Endodermal cell (in vitro differentiated cells): ENCODE measurements at regions not wholly inside any gene's neighbourhood (a gene's known extent, or its start where the extent isn't known, plus 50 kb on each side); places are given as distances from the start of the nearest gene placed in this dataset.

Source experiments
- DNase-seq: peaks from one replicate; pipeline ENCODE4 v3.0.0-alpha.2; 2017
- H3K27ac ChIP-seq: 2 replicates; pipeline ENCODE4 v1.5.1; 2013; ENCODE audit warnings: mild to moderate bottlenecking, low read depth, low read length, moderate library complexity
- H3K27me3 ChIP-seq: 2 replicates; pipeline ENCODE4 v1.6.1; 2013; ENCODE audit warnings: mild to moderate bottlenecking, low read length, moderate library complexity; ENCODE audit not compliant: insufficient read depth, control insufficient read depth, poor library complexity, severe bottlenecking
- H3K36me3 ChIP-seq: 2 replicates; pipeline ENCODE4 v1.7.0; 2013; ENCODE audit warnings: mild to moderate bottlenecking, low read length, moderate library complexity; ENCODE audit not compliant: control insufficient read depth, insufficient read depth
- H3K4me1 ChIP-seq: one replicate; pipeline ENCODE4 v1.7.0; 2013; ENCODE audit warnings: low read length; ENCODE audit not compliant: control insufficient read depth, insufficient read depth
- H3K4me3 ChIP-seq: 2 replicates; pipeline ENCODE4 v1.5.1; 2013; ENCODE audit warnings: mild to moderate bottlenecking, low read length, moderate library complexity
- H3K9ac ChIP-seq: 2 replicates; pipeline ENCODE4 v1.6.1; 2013; ENCODE audit warnings: mild to moderate bottlenecking, low read length, moderate library complexity; ENCODE audit not compliant: poor library complexity, severe bottlenecking; ENCODE audit errors: extremely low read depth
- H3K9me3 ChIP-seq: 2 replicates; pipeline ENCODE4 v1.6.1; 2013; ENCODE audit warnings: mild to moderate bottlenecking, low read length, moderate library complexity; ENCODE audit not compliant: control insufficient read depth
- H3K27ac Mint-ChIP-seq: 2 replicates; pipeline ENCODE4 v1.8.0; 2020; ENCODE audit warnings: mixed read lengths
- H3K27me3 Mint-ChIP-seq: 2 replicates; pipeline ENCODE4 v1.8.0; 2021; ENCODE audit warnings: mild to moderate bottlenecking, mixed read lengths; ENCODE audit not compliant: insufficient read depth
- H3K36me3 Mint-ChIP-seq: 2 replicates; pipeline ENCODE4 v1.8.0; 2020; ENCODE audit warnings: low read depth, mixed read lengths
- H3K4me1 Mint-ChIP-seq: 2 replicates; pipeline ENCODE4 v1.8.0; 2020; ENCODE audit warnings: mixed read lengths
- H3K4me3 Mint-ChIP-seq: 2 replicates; pipeline ENCODE4 v1.8.0; 2020; ENCODE audit warnings: mild to moderate bottlenecking, moderate library complexity, mixed read lengths
- H3K9me3 Mint-ChIP-seq: 2 replicates; pipeline ENCODE4 v1.8.0; 2020; ENCODE audit warnings: mild to moderate bottlenecking, mixed read lengths
- CTCF ChIP-seq: fragments of 200-600 bp; sonication (generic); conservative IDR thresholded peaks from 2 replicates; pipeline ENCODE4 v1.5.0; 2021; ENCODE audit warnings: antibody characterized with exemption, mild to moderate bottlenecking
- WGBS, 2 experiments: methylation state at CpG; one replicate each; pipeline versions ENCODE4 v1.1.5 to v1.1.7; 2013; ENCODE audit warnings: missing lambda C conversion rate in 2 of 2, mixed read lengths in 1 of 2; ENCODE audit not compliant: insufficient coverage in 1 of 2, insufficient read length in 1 of 2; 5-methylcytosine and 5-hydroxymethylcytosine counted together

- Mint-ChIP-seq H3K4me3 (no peak overlapping the region), H3K9me3 (peaks cover 2% of the 10 kb centered on the region), H3K36me3 (no peaks in the 10 kb centered on the region), H3K27ac (no peak overlapping the region), H3K27me3 (no peaks in the 10 kb centered on the region), H3K4me1 (no peaks in the 10 kb centered on the region)
- no peaks in the 10 kb centered on the region for H3K9me3 ChIP-seq
- H3K27ac ChIP-seq = no peak overlapping the region
- H3K4me1 ChIP-seq = no peaks in the 10 kb centered on the region
- peaks cover 4% of the 10 kb centered on the region for H3K27me3 ChIP-seq
- 77 to 92% methylated on average over 4 to 7 of the region's 7 CpGs for WGBS, 2 experiments
- H3K9ac ChIP-seq = no peak overlapping the region
- no peak overlapping the region for H3K4me3 ChIP-seq
- DNase-seq = no peak
- no peaks in the 10 kb centered on the region for H3K36me3 ChIP-seq
- no peak for TF ChIP-seq CTCF
These were observed 507.4 kb upstream of the PODXL start for GRCh38 chr7:132063800-132064199.

GRCh38 chr7:132061937-132062336 lies 505.5 kb upstream of the PODXL start:
- H3K27ac ChIP-seq = no peak overlapping the region
- TF ChIP-seq CTCF = no peak
- no peak overlapping the region for H3K9ac ChIP-seq
- H3K27me3 ChIP-seq = no peaks in the 10 kb centered on the region
- WGBS, 2 experiments = 97% methylated on average over 2 of the region's 2 CpGs; no CpG with 5 or more reads in 1 of the 2 experiments
- no peaks in the 10 kb centered on the region for H3K4me1 ChIP-seq
- Mint-ChIP-seq H3K4me1 (no peaks in the 10 kb centered on the region), H3K4me3 (no peak overlapping the region), H3K27ac (no peak overlapping the region), H3K36me3 (no peaks in the 10 kb centered on the region), H3K27me3 (no peaks in the 10 kb centered on the region), H3K9me3 (peaks cover 17% of the 10 kb centered on the region)
- H3K4me3 ChIP-seq = no peak overlapping the region
- H3K36me3 ChIP-seq = no peaks in the 10 kb centered on the region
- no peak for DNase-seq
- no peaks in the 10 kb centered on the region for H3K9me3 ChIP-seq

- TF ChIP-seq CTCF = no peak
- Mint-ChIP-seq H3K9me3 (peaks cover 22% of the 10 kb centered on the region), H3K27ac (no peak overlapping the region), H3K4me3 (no peak overlapping the region), H3K27me3 (peaks cover 2% of the 10 kb centered on the region), H3K36me3 (no peaks in the 10 kb centered on the region), H3K4me1 (no peaks in the 10 kb centered on the region)
- no peaks in the 10 kb centered on the region for H3K9me3 ChIP-seq
- no peak overlapping the region for H3K27ac ChIP-seq
- no peak overlapping the region for H3K9ac ChIP-seq
- peaks cover 4% of the 10 kb centered on the region for H3K27me3 ChIP-seq
- H3K4me3 ChIP-seq = no peak overlapping the region
- WGBS, 2 experiments = 88 to 89% methylated on average over 3 of the region's 4 CpGs
- no peak for DNase-seq
- H3K4me1 ChIP-seq = no peaks in the 10 kb centered on the region
- no peaks in the 10 kb centered on the region for H3K36me3 ChIP-seq
These were observed 502.7 kb upstream of the PODXL start for GRCh38 chr7:132059141-132059540.
